Endothelial cell of umbilical vein (primary cell): ENCODE measurements at regions not wholly inside any gene's neighbourhood (a gene's known extent, or its start where the extent isn't known, plus 50 kb on each side); places are given as distances from the start of the nearest gene placed in this dataset.

ENCODE experiments used
- BruUV-seq: library from RNA; stranded (reverse); fragments of 400-500 nt; replicated peaks from 2 replicates; lab custom pipeline; 2021; lab: Mats Ljungman, UMichigan
- CTCF ChIA-PET: fragments of 300-600, 350-600 bp; sonication (Branson Sonifier 250); formaldehyde crosslinking; loops from one replicate; lab custom pipeline; 2021; ENCODE audit warnings: antibody characterized with exemption, inconsistent platforms; lab: Charles Lee
- POLR2A ChIA-PET: fragments of 300-600, 350-600 bp; sonication (Branson Sonifier 250); formaldehyde crosslinking; loops from one replicate; lab custom pipeline; 2021; ENCODE audit warnings: antibody characterized with exemption, inconsistent platforms; lab: Charles Lee
- DNase-seq: peaks from one replicate; pipeline ENCODE4 v3.0.0-alpha.2; 2011; ENCODE audit warnings: low read depth, low spot score
- FAIRE-seq: peaks from 2 replicates; lab custom pipeline; 2011; peaks lifted over from hg19 to GRCh38; lab: Jason Lieb, UNC
- H2AFZ ChIP-seq: 2 replicates; pipeline ENCODE4 v1.6.0; 2012; ENCODE audit warnings: low read depth, low read length, control low read depth, inconsistent platforms
- H3K27ac ChIP-seq: 2 replicates; pipeline ENCODE4 v1.5.1; 2011; ENCODE audit warnings: low read depth, mild to moderate bottlenecking, control low read depth, low read length, moderate library complexity; ENCODE audit not compliant: insufficient read depth
- H3K27me3 ChIP-seq, 2 experiments: 2 replicates each; pipeline versions ENCODE4 v1.6.0 to v1.6.1; 2011; ENCODE audit warnings: low read length in 2 of 2, mixed read lengths in 1 of 2; ENCODE audit not compliant: control insufficient read depth in 2 of 2, insufficient read depth in 2 of 2
- H3K36me3 ChIP-seq, 2 experiments: 2 replicates in 1 of 2; 3 replicates in 1 of 2; pipeline ENCODE4 v1.5.1; 2011; ENCODE audit warnings: low read length in 2 of 2, mild to moderate bottlenecking in 1 of 2, moderate library complexity in 1 of 2; ENCODE audit not compliant: control insufficient read depth in 2 of 2, insufficient read depth in 2 of 2; ENCODE audit errors: extremely low read depth in 1 of 2
- H3K4me1 ChIP-seq: 3 replicates; pipeline ENCODE4 v1.5.1; 2011; ENCODE audit warnings: mild to moderate bottlenecking, low read length; ENCODE audit not compliant: control insufficient read depth, insufficient read depth; ENCODE audit errors: extremely low read depth
- H3K4me2 ChIP-seq: 2 replicates; pipeline ENCODE4 v1.6.1; 2011; ENCODE audit warnings: low read length, control low read depth, mixed read lengths; ENCODE audit not compliant: insufficient read depth
- H3K4me3 ChIP-seq, 3 experiments: fragments of 200-600 bp in 1 of 3; sonication (generic), shearing (Covaris generic) in 1 of 3; replicated peaks in 1 of 3; 2 replicates each; pipeline ENCODE4 v1.5.1; 2011 to 2016; ENCODE audit warnings: control low read depth in 3 of 3, low read length in 3 of 3, mild to moderate bottlenecking in 2 of 3, inconsistent platforms in 1 of 3, low read depth in 1 of 3, moderate library complexity in 1 of 3; ENCODE audit not compliant: insufficient read depth in 1 of 3
- H3K79me2 ChIP-seq: 2 replicates; pipeline ENCODE4 v1.6.0; 2012; ENCODE audit warnings: low read length, inconsistent platforms; ENCODE audit not compliant: control insufficient read depth, insufficient read depth
- H3K9ac ChIP-seq: replicated peaks from 2 replicates; pipeline ENCODE3; 2011; ENCODE audit warnings: low read length, control low read depth; ENCODE audit not compliant: insufficient read depth; ENCODE audit errors: extremely low read depth
- H3K9me1 ChIP-seq: replicated peaks from 3 replicates; pipeline ENCODE4 v1.6.0; 2011; ENCODE audit warnings: mild to moderate bottlenecking, low read length; ENCODE audit not compliant: control insufficient read depth, insufficient read depth; ENCODE audit errors: extremely low read depth
- H3K9me3 ChIP-seq: replicated peaks from 2 replicates; pipeline ENCODE4 v1.5.1; 2012; ENCODE audit warnings: low read length, inconsistent platforms; ENCODE audit not compliant: control insufficient read depth, insufficient read depth
- H4K20me1 ChIP-seq: replicated peaks from 2 replicates; pipeline ENCODE3; 2011; ENCODE audit warnings: mild to moderate bottlenecking, low read length; ENCODE audit not compliant: control insufficient read depth, insufficient read depth; ENCODE audit errors: extremely low read depth
- CTCF ChIP-seq, 2 donors: IDR thresholded peaks; 1 replicate in 1 of 2; 2 replicates in 1 of 2; pipeline ENCODE4 v1.5.1; 2011; ENCODE audit warnings: low read length in 2 of 2, mild to moderate bottlenecking in 2 of 2, moderate library complexity in 2 of 2, control low read depth in 1 of 2, inconsistent platforms in 1 of 2, low read depth in 1 of 2; ENCODE audit not compliant: insufficient read depth in 1 of 2; ENCODE audit errors: extremely low read depth in 1 of 2
- EZH2 ChIP-seq: IDR thresholded peaks from 2 replicates; pipeline ENCODE4 v1.6.1; 2012; ENCODE audit warnings: borderline replicate concordance, low read depth, mild to moderate bottlenecking, moderate library complexity, low read length, inconsistent platforms; ENCODE audit not compliant: severe bottlenecking
- FOS ChIP-seq: IDR thresholded peaks from 2 replicates; pipeline ENCODE4 v1.6.1; 2011; ENCODE audit warnings: mild to moderate bottlenecking, low read length, moderate library complexity, borderline replicate concordance; ENCODE audit not compliant: insufficient read depth
- GATA2 ChIP-seq: IDR thresholded peaks from 2 replicates; pipeline ENCODE4 v1.7.0; 2011; ENCODE audit warnings: low read depth, mild to moderate bottlenecking, moderate library complexity, mixed read lengths, low read length; ENCODE audit not compliant: insufficient read length, insufficient read depth
- JUN ChIP-seq: IDR thresholded peaks from 2 replicates; pipeline ENCODE4 v1.6.1; 2011; ENCODE audit warnings: borderline replicate concordance, low read depth; ENCODE audit not compliant: insufficient read length, insufficient read depth
- MAX ChIP-seq: IDR thresholded peaks from 2 replicates; pipeline ENCODE4 v1.6.1; 2011; ENCODE audit not compliant: insufficient read depth, insufficient read length
- MYC ChIP-seq: IDR thresholded peaks from one replicate; pipeline ENCODE4 v1.6.1; 2011; ENCODE audit warnings: mild to moderate bottlenecking, low read depth, low read length
- POLR2A ChIP-seq: IDR thresholded peaks from 2 replicates; pipeline ENCODE4 v1.6.1; 2012; ENCODE audit warnings: low read depth, mild to moderate bottlenecking, control low read depth, low read length
- POLR2AphosphoS5 ChIP-seq: IDR thresholded peaks from 2 replicates; pipeline ENCODE4 v1.6.1; 2012; ENCODE audit warnings: low read depth, mild to moderate bottlenecking, control low read depth, low read length, moderate library complexity; ENCODE audit not compliant: insufficient read depth
- dilution Hi-C: fragments of 300-500 bp; cut with MboI; formaldehyde crosslinking; loops from one replicate; pipeline ENCODE4 v1.15.0; 2019; ENCODE audit warnings: low sequenced_read_pairs; ENCODE audit not compliant: extremely low pct_ligation_motif_present
- intact Hi-C: fragments of 100-400 bp; cut with micrococcal nuclease; formaldehyde crosslinking; loops from one replicate; pipeline ENCODE4 v1.10.0; 2022

- Histone ChIP-seq H3K27me3 (no peaks in the 10 kb centered on the region), H3K79me2 (no peaks in the 10 kb centered on the region), H3K4me2 (no peak overlapping the region), H3K4me3 (no peak overlapping the region), H2AFZ (no peak overlapping the region), H4K20me1 (no peaks in the 10 kb centered on the region), H3K9ac (no peak overlapping the region), H3K36me3 (no peaks in the 10 kb centered on the region), H3K4me1 (no peaks in the 10 kb centered on the region), H3K27ac (no peak overlapping the region), H3K9me1 (no peaks in the 10 kb centered on the region), H3K9me3 (no peaks in the 10 kb centered on the region)
- ChIA-PET POLR2A (no interaction called here), CTCF (no interaction called here)
- TF ChIP-seq POLR2AphosphoS5 = no peak
- TF ChIP-seq MAX = no peak
- no peak for TF ChIP-seq MYC
- TF ChIP-seq JUN = no peak
- TF ChIP-seq CTCF (IDR thresholded peaks at IDR 0.05; ENCODE audit: extremely low read depth in 1 of 2, insufficient read depth in 1 of 2, low read depth in 1 of 2, low read length in 2 of 2) = no peak
- no peak for TF ChIP-seq POLR2A
- TF ChIP-seq EZH2 = no peak
- TF ChIP-seq FOS = no peak
- no peak for TF ChIP-seq GATA2
- FAIRE-seq (no peak), DNase-seq (no peak)
- dilution Hi-C loops = no loop called here
- BruUV-seq = no TSS peak
- intact Hi-C loops = no loop called here
Observed at GRCh38 chr13:103656311-103656710, 590.1 kb upstream of the SLC10A2 start.
